SK-N-SH treated with all-trans-retinoic acid at 6 μM for 48 hours (cell line): ENCODE measurements at regions not wholly inside any gene's neighbourhood (a gene's known extent, or its start where the extent isn't known, plus 50 kb on each side); places are given as distances from the start of the nearest gene placed in this dataset.

Experiments used
- ATAC-seq: fragments of 200-7000 bp; cut with Tn5 transposase; 3 replicates; pipeline ENCODE4 v1.9.1; 2020; ENCODE audit warnings: mild to moderate bottlenecking, moderate library complexity
- ARNTL ChIP-seq: fragments of 450-650 bp; formaldehyde crosslinking; IDR thresholded peaks from 2 replicates; pipeline ENCODE4 v1.5.0; 2020; ENCODE audit warnings: low read depth, mild to moderate bottlenecking, moderate library complexity, borderline replicate concordance
- BACH2 ChIP-seq: fragments of 250-450 bp; sonication (Bioruptor Pico); IDR thresholded peaks from 2 replicates; pipeline ENCODE4 v1.9.0; 2021; ENCODE audit warnings: mild to moderate bottlenecking, borderline replicate concordance
- CSDC2 ChIP-seq: fragments of 250-450 bp; sonication (Bioruptor Pico); IDR thresholded peaks from 2 replicates; pipeline ENCODE4 v1.5.0; 2020; ENCODE audit warnings: mild to moderate bottlenecking, moderate library complexity
- GLIS3 ChIP-seq: fragments of 250-450 bp; sonication (Bioruptor Pico); IDR thresholded peaks from 2 replicates; pipeline ENCODE4 v1.5.0; 2020; ENCODE audit warnings: mild to moderate bottlenecking, moderate library complexity
- ISL1 ChIP-seq: fragments of 250-450 bp; sonication (Bioruptor Pico); IDR thresholded peaks from 2 replicates; pipeline ENCODE4 v2.1.2; 2022; ENCODE audit warnings: mild to moderate bottlenecking, moderate library complexity
- OSR1 ChIP-seq: fragments of 250-450 bp; sonication (Bioruptor Pico); IDR thresholded peaks from 2 replicates; pipeline ENCODE4 v1.8.0; 2022; ENCODE audit warnings: moderate library complexity, mild to moderate bottlenecking, inconsistent platforms
- PPARA ChIP-seq: fragments of 250-450 bp; sonication (Bioruptor Pico); IDR thresholded peaks from 2 replicates; pipeline ENCODE4 v1.5.0; 2020; ENCODE audit warnings: mild to moderate bottlenecking, borderline replicate concordance
- RARB ChIP-seq: fragments of 250-450 bp; sonication (Bioruptor Pico); IDR thresholded peaks from 2 replicates; pipeline ENCODE4 v1.8.0; 2021; ENCODE audit warnings: mild to moderate bottlenecking, moderate library complexity
- SNAI2 ChIP-seq: fragments of 250-450 bp; sonication (Bioruptor Pico); IDR thresholded peaks from 2 replicates; pipeline ENCODE4 v1.5.0; 2020; ENCODE audit warnings: mild to moderate bottlenecking, moderate library complexity
- TCF4 ChIP-seq: fragments of 250-450 bp; sonication (Bioruptor Pico); IDR thresholded peaks from 2 replicates; pipeline ENCODE4 v1.8.0; 2021; ENCODE audit warnings: mild to moderate bottlenecking, moderate library complexity, borderline replicate concordance
- TOX ChIP-seq: fragments of 250-450 bp; sonication (Bioruptor Pico); IDR thresholded peaks from 2 replicates; pipeline ENCODE4 v1.8.0; 2021; ENCODE audit warnings: mild to moderate bottlenecking, moderate library complexity, borderline replicate concordance
- ZC3H10 ChIP-seq: fragments of 250-450 bp; sonication (Bioruptor Pico); IDR thresholded peaks from 2 replicates; pipeline ENCODE4 v1.5.1; 2021; ENCODE audit warnings: mild to moderate bottlenecking, moderate library complexity
- ZFP3 ChIP-seq: fragments of 250-450 bp; sonication (Bioruptor Pico); IDR thresholded peaks from 2 replicates; pipeline ENCODE4 v1.5.0; 2020; ENCODE audit warnings: mild to moderate bottlenecking, moderate library complexity
- ZFP30 ChIP-seq: fragments of 450-650 bp; formaldehyde crosslinking; IDR thresholded peaks from 2 replicates; pipeline ENCODE4 v1.5.0; 2022; ENCODE audit warnings: mild to moderate bottlenecking, moderate library complexity
- ZNF565 ChIP-seq: fragments of 450-650 bp; formaldehyde crosslinking; conservative IDR thresholded peaks from 2 replicates; pipeline ENCODE4 v1.5.0; 2020; ENCODE audit warnings: low read depth, mild to moderate bottlenecking, moderate library complexity
- ZNF70 ChIP-seq: fragments of 450-650 bp; formaldehyde crosslinking; IDR thresholded peaks from 2 replicates; pipeline ENCODE4 v1.5.0; 2020; ENCODE audit warnings: mild to moderate bottlenecking, moderate library complexity
- ZNF8 ChIP-seq: fragments of 450-650 bp; formaldehyde crosslinking; IDR thresholded peaks from 2 replicates; pipeline ENCODE4 v1.5.0; 2020; ENCODE audit warnings: mild to moderate bottlenecking, moderate library complexity
- TF ChIP-seq, protein P1 (sequence below): fragments of 250-450 bp; sonication (Bioruptor Pico); IDR thresholded peaks from 2 replicates; pipeline ENCODE4 v1.5.1; 2020; ENCODE audit warnings: low read depth, mild to moderate bottlenecking, moderate library complexity
- TF ChIP-seq, protein P2 (sequence below): fragments of 250-450 bp; sonication (Bioruptor Pico); IDR thresholded peaks from 2 replicates; pipeline ENCODE4 v1.8.0; 2020; ENCODE audit warnings: mild to moderate bottlenecking, moderate library complexity, borderline replicate concordance
- TF ChIP-seq, protein P3 (sequence below): fragments of 250-450 bp; sonication (Bioruptor Pico); IDR thresholded peaks from 2 replicates; pipeline ENCODE4 v1.5.1; 2021; ENCODE audit warnings: mild to moderate bottlenecking, moderate library complexity
- TF ChIP-seq, protein P4 (sequence below): fragments of 250-450 bp; sonication (Bioruptor Pico); IDR thresholded peaks from 2 replicates; pipeline ENCODE4 v1.5.0; 2020; ENCODE audit warnings: mild to moderate bottlenecking, moderate library complexity
- TF ChIP-seq, protein P5 (sequence below): fragments of 250-450 bp; sonication (Bioruptor Pico); IDR thresholded peaks from 2 replicates; pipeline ENCODE4 v1.8.0; 2021; ENCODE audit warnings: low read depth, mild to moderate bottlenecking, moderate library complexity, borderline replicate concordance

DNA sequence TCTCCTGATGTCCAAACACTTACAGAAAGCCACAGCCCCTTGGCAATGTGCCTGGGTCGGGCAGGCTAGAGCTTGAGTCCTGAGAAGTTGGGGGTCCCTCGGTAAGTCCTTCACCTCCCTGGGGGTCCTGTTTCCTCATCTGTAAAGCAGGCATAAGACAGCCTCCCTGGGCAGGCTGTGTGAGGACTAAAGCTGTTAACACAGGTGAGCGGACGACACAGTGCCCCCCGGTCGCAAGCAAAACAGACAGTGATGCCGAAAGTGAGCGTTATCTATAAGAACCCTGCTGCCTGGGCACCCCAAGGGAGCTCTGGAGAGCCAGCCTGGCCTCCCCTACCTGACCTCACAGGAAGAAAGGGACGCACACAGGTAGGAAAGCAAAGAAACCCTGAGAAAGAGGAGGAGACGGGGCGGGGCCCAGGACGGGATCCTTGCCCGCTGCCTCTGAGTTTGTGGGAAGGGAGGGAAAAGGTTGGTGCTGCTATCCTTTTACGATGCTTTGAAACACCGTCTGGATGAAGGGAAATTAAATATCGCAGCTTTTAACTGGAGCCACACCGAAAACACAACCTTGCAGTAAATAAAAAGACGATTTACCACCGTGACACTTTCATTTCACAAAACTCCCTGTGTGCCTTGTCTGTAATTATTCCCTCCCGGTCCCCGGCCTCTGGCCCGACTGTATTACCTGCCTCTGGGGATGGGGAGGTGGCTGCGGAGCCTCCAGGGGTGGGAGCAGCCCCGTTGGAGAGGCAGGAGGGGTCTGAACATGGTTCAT, 67.1 kb downstream of the ENGASE start:
- TF ChIP-seq SNAI2 (CRISPR knock-in tag) (no peak), OSR1 (CRISPR knock-in tag) (no peak), PPARA (CRISPR knock-in tag) (no peak), TCF4 (no peak), CSDC2 (no peak), ARNTL (no peak), ZFP3 (CRISPR knock-in tag) (no peak)
- TF ChIP-seq, protein P1, sequence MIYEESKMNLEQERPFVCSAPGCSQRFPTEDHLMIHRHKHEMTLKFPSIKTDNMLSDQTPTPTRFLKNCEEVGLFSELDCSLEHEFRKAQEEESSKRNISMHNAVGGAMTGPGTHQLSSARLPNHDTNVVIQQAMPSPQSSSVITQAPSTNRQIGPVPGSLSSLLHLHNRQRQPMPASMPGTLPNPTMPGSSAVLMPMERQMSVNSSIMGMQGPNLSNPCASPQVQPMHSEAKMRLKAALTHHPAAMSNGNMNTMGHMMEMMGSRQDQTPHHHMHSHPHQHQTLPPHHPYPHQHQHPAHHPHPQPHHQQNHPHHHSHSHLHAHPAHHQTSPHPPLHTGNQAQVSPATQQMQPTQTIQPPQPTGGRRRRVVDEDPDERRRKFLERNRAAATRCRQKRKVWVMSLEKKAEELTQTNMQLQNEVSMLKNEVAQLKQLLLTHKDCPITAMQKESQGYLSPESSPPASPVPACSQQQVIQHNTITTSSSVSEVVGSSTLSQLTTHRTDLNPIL (CRISPR knock-in tag) = no peak
- TF ChIP-seq, protein P2, sequence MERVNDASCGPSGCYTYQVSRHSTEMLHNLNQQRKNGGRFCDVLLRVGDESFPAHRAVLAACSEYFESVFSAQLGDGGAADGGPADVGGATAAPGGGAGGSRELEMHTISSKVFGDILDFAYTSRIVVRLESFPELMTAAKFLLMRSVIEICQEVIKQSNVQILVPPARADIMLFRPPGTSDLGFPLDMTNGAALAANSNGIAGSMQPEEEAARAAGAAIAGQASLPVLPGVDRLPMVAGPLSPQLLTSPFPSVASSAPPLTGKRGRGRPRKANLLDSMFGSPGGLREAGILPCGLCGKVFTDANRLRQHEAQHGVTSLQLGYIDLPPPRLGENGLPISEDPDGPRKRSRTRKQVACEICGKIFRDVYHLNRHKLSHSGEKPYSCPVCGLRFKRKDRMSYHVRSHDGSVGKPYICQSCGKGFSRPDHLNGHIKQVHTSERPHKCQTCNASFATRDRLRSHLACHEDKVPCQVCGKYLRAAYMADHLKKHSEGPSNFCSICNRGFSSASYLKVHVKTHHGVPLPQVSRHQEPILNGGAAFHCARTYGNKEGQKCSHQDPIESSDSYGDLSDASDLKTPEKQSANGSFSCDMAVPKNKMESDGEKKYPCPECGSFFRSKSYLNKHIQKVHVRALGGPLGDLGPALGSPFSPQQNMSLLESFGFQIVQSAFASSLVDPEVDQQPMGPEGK = no peak
- TF ChIP-seq, protein P3, sequence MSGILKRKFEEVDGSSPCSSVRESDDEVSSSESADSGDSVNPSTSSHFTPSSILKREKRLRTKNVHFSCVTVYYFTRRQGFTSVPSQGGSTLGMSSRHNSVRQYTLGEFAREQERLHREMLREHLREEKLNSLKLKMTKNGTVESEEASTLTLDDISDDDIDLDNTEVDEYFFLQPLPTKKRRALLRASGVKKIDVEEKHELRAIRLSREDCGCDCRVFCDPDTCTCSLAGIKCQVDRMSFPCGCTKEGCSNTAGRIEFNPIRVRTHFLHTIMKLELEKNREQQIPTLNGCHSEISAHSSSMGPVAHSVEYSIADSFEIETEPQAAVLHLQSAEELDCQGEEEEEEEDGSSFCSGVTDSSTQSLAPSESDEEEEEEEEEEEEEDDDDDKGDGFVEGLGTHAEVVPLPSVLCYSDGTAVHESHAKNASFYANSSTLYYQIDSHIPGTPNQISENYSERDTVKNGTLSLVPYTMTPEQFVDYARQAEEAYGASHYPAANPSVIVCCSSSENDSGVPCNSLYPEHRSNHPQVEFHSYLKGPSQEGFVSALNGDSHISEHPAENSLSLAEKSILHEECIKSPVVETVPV (CRISPR knock-in tag) = no peak
- no peak for ATAC-seq

DNA sequence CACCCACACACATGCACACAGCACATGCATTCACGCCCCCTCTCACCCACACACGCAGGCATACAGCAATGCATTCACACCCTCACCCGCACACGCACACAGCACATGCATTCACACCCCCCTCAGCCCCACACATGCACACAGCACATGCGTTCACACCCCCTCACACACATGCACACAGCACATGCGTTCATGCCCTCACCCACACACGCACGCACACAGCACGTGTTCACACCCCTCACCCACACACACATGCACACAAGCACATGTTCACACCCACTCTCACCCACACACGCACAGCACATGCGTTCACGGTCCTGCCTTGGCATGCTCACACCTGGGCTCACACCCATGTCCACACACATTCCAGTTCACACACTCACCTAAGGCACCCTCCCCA, 64.2 kb downstream of the ENGASE start:
- TF ChIP-seq RARB (CRISPR knock-in tag) = no peak
- no peak for TF ChIP-seq ZNF8 (CRISPR knock-in tag)
- no peak for TF ChIP-seq CSDC2
- TF ChIP-seq GLIS3 (CRISPR knock-in tag) = no peak
- TF ChIP-seq, protein P1 (CRISPR knock-in tag) = no peak
- no peak for TF ChIP-seq ZFP3 (CRISPR knock-in tag)
- TF ChIP-seq, all 23 proteins: peak for 0
- ATAC-seq = no peak

DNA sequence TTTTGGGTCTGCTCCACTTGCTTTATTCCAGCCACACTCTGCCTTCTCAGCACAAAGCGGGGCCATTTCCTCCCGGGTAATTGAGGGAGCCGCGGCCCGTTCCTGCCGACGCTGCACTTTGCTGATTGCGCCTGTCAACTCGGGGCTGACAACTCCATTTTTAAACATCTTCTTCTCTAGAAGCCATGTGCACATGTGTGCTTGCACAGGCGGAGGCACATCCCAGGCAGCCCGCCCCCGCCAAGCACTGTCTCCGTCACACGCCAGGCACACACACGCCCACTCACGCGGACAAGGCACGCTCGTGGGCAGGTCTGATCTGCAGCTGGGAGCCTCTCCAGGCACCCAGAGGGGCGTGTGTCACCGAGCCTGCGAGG, 63.2 kb downstream of the ENGASE start:
- ATAC-seq = no peak
- TF ChIP-seq ZNF8 (CRISPR knock-in tag) = no peak
- TF ChIP-seq ZNF565 (CRISPR knock-in tag) = no peak
- TF ChIP-seq CSDC2 = no peak
- TF ChIP-seq TOX (CRISPR knock-in tag) = no peak
- TF ChIP-seq, protein P4, sequence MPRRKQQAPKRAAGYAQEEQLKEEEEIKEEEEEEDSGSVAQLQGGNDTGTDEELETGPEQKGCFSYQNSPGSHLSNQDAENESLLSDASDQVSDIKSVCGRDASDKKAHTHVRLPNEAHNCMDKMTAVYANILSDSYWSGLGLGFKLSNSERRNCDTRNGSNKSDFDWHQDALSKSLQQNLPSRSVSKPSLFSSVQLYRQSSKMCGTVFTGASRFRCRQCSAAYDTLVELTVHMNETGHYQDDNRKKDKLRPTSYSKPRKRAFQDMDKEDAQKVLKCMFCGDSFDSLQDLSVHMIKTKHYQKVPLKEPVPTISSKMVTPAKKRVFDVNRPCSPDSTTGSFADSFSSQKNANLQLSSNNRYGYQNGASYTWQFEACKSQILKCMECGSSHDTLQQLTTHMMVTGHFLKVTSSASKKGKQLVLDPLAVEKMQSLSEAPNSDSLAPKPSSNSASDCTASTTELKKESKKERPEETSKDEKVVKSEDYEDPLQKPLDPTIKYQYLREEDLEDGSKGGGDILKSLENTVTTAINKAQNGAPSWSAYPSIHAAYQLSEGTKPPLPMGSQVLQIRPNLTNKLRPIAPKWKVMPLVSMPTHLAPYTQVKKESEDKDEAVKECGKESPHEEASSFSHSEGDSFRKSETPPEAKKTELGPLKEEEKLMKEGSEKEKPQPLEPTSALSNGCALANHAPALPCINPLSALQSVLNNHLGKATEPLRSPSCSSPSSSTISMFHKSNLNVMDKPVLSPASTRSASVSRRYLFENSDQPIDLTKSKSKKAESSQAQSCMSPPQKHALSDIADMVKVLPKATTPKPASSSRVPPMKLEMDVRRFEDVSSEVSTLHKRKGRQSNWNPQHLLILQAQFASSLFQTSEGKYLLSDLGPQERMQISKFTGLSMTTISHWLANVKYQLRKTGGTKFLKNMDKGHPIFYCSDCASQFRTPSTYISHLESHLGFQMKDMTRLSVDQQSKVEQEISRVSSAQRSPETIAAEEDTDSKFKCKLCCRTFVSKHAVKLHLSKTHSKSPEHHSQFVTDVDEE (CRISPR knock-in tag) = no peak
- no peak for TF ChIP-seq ARNTL
- TF ChIP-seq, protein P5, sequence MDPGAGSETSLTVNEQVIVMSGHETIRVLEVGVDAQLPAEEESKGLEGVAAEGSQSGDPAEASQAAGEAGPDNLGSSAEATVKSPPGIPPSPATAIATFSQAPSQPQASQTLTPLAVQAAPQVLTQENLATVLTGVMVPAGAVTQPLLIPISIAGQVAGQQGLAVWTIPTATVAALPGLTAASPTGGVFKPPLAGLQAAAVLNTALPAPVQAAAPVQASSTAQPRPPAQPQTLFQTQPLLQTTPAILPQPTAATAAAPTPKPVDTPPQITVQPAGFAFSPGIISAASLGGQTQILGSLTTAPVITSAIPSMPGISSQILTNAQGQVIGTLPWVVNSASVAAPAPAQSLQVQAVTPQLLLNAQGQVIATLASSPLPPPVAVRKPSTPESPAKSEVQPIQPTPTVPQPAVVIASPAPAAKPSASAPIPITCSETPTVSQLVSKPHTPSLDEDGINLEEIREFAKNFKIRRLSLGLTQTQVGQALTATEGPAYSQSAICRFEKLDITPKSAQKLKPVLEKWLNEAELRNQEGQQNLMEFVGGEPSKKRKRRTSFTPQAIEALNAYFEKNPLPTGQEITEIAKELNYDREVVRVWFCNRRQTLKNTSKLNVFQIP (CRISPR knock-in tag) = no peak
- no peak for TF ChIP-seq BACH2 (CRISPR knock-in tag)
- no peak for TF ChIP-seq OSR1 (CRISPR knock-in tag)
- no peak for TF ChIP-seq ZNF70
- no peak for TF ChIP-seq ZFP30 (CRISPR knock-in tag)
- TF ChIP-seq, protein P3 (CRISPR knock-in tag) = no peak
- TF ChIP-seq GLIS3 (CRISPR knock-in tag) = no peak
- no peak for TF ChIP-seq ISL1
- TF ChIP-seq ZC3H10 (CRISPR knock-in tag) = no peak
